Calu3 (cell line): ENCODE measurements at regions not wholly inside any gene's neighbourhood (a gene's known extent, or its start where the extent isn't known, plus 50 kb on each side); places are given as distances from the start of the nearest gene placed in this dataset.

Experiments used
- BruUV-seq: library from RNA; stranded (reverse); fragments of 400-500 nt; replicated peaks from 2 replicates; lab custom pipeline; 2021; lab: Mats Ljungman, UMichigan
- CTCF ChIA-PET: fragments of 300-600 bp; sonication (Branson Sonifier 250); formaldehyde crosslinking; loops from one replicate; lab custom pipeline; 2022; ENCODE audit warnings: antibody characterized with exemption; lab: Charles Lee
- DNase-seq: peaks from one replicate; pipeline ENCODE4 v3.0.0; 2022
- H3K27ac Mint-ChIP-seq: one replicate; pipeline ENCODE4 v1.8.0; 2022; ENCODE audit warnings: mixed read lengths; ENCODE audit not compliant: unreplicated experiment
- H3K27me3 Mint-ChIP-seq: one replicate; pipeline ENCODE4 v1.8.0; 2022; ENCODE audit warnings: mixed read lengths; ENCODE audit not compliant: unreplicated experiment
- H3K36me3 Mint-ChIP-seq: one replicate; pipeline ENCODE4 v1.8.0; 2022; ENCODE audit warnings: mild to moderate bottlenecking, moderate library complexity, mixed read lengths; ENCODE audit not compliant: insufficient read depth, unreplicated experiment
- H3K4me1 Mint-ChIP-seq: one replicate; pipeline ENCODE4 v1.8.0; 2022; ENCODE audit warnings: mild to moderate bottlenecking, low read depth, mixed read lengths; ENCODE audit not compliant: unreplicated experiment
- H3K4me3 Mint-ChIP-seq: one replicate; pipeline ENCODE4 v1.8.0; 2022; ENCODE audit warnings: mild to moderate bottlenecking, low read depth, moderate library complexity, mixed read lengths; ENCODE audit not compliant: unreplicated experiment
- H3K9me3 Mint-ChIP-seq: one replicate; pipeline ENCODE4 v1.8.0; 2022; ENCODE audit warnings: low read depth, mixed read lengths; ENCODE audit not compliant: unreplicated experiment
- CTCF ChIP-seq: fragments of 200-600 bp; IDR thresholded peaks from one replicate; pipeline ENCODE4 v1.8.0; 2022; ENCODE audit warnings: antibody characterized with exemption; ENCODE audit not compliant: unreplicated experiment
- intact Hi-C: fragments of 100-400 bp; cut with micrococcal nuclease; formaldehyde crosslinking; loops from one replicate; pipeline ENCODE4 v1.10.0; 2022; ENCODE audit not compliant: unreplicated experiment

DNA sequence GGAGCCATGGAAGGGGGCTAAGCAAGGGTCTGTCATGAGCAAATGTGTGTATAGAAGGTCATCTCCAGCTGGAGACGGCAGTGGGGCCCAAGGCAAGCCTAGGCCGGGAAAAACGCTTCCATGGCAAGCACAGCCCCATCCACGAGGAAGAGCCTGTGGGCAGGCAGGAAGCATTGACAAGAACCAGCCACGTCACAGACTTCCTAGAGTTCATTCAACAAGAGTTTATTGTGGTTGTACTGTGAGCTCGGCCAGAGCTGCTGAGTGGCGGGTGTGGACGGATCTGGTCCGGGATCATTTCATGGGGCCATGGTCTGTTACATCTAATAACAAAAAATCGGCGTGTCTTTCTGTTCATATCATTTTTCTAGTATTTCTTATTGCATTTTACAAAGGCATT is 311.7 kb downstream of the TMEM121 start:
- Mint-ChIP-seq H3K36me3 (no peaks in the 10 kb centered on the region), H3K27me3 (peaks cover 66% of the 10 kb centered on the region), H3K4me1 (no peaks in the 10 kb centered on the region), H3K4me3 (no peak overlapping the region), H3K9me3 (no peaks in the 10 kb centered on the region), H3K27ac (no peak overlapping the region)
- no peak for TF ChIP-seq CTCF
- CTCF ChIA-PET, result no interaction called here
- intact Hi-C loops, result no loop called here
- DNase-seq, result no peak
- BruUV-seq, result no TSS peak

DNA sequence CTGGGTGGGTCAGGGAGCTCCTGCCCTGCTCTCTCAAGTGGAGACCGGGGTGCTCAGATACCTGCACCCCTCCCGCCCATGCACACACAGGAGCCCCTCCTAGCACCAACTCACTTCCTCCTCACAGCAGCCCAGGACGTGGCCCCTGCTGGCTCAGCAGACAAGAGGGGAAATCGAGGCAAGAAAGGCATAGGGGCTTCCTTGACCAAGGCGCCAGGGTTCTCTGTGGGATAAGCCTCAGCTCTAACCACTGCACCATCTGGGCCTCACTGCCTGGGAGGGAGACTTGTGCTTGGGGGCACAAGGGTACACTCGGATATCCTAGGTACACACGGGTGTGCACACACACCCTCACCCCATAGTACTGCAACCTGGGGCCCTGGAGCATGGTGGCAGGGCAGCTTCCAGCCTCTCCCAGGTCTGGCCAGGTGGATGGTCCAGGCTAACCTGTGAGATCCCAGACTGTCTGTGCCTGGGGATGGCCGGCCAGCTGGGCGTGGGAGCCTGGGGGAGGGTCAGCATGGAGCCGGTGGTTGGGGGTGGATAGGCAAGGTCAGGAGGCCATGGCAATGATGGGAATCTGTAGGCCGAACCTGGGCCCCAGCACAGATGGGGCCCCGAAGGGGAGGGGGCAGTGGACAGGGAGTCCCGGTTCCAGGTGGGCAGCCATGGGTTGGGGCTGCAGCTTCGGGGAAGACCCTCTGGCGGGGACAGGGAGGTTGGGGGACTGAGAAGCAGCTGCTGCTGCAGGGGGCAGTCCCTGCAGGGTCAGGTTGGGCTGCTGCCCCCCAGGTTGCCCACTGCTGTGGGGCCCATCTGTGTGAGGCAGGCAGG is 312.4 kb downstream of the TMEM121 start:
- CTCF ChIA-PET, result no interaction called here
- intact Hi-C loops, result no loop called here
- Mint-ChIP-seq H3K4me3 (no peak overlapping the region), H3K4me1 (no peaks in the 10 kb centered on the region), H3K9me3 (no peaks in the 10 kb centered on the region), H3K36me3 (no peaks in the 10 kb centered on the region), H3K27ac (no peak overlapping the region), H3K27me3 (peaks cover 73% of the 10 kb centered on the region)
- DNase-seq, result no peak
- TF ChIP-seq CTCF, result no peak
- BruUV-seq, result no TSS peak

DNA sequence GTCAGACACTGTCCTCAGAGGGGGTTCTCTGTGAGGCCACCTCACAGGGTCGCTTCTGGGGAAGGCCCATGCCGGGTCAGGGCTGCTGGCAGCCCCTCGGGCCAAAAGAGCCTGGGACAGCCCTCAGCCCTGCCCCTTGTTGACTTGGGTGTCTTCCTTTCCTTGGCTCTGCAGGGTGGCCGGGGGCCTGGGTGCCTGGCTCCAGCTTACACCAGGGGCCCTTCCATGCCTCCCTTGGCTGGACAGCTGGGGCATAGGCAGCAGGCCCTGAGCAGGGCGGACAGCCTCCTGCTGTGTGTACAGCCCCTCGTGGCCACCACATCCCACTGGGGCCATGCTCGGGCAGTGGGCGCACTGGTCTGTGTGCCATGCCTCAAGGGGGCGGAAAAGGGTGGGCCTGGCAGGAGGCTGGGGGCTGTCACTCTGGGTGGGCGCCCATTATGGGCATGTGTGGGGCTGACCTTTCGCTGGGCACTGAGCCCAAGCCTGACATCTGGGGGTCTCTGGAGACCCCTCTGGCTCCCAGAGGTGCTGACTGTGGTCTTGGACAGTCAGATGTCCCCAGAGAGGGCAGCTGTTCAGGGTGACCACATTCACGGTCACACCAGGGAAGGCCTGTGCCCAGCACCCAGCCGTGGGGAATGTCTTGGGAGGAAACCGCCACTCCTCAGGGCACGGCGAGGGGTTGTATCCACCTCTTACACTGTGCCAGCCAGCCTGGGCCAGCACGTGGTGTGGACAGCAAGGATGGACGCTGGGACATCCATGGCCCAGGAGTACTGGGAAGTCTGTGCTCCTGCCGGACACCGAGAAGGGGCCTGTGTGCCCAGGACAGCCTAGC is 313.3 kb downstream of the TMEM121 start:
- no peak for TF ChIP-seq CTCF
- H3K4me1 Mint-ChIP-seq, result no peaks in the 10 kb centered on the region
- BruUV-seq, result no TSS peak
- no peaks in the 10 kb centered on the region for H3K9me3 Mint-ChIP-seq
- CTCF ChIA-PET, result no interaction called here
- H3K4me3 Mint-ChIP-seq, result no peak overlapping the region
- intact Hi-C loops, result no loop called here
- no peaks in the 10 kb centered on the region for H3K36me3 Mint-ChIP-seq
- no peak overlapping the region for H3K27ac Mint-ChIP-seq
- no peak for DNase-seq
- peaks cover 73% of the 10 kb centered on the region for H3K27me3 Mint-ChIP-seq

GRCh38 chr14:105840266-105841021 is 314.1 kb downstream of the TMEM121 start:
- Mint-ChIP-seq H3K36me3 (no peaks in the 10 kb centered on the region), H3K4me3 (no peak overlapping the region), H3K27ac (no peak overlapping the region), H3K27me3 (peaks cover 73% of the 10 kb centered on the region), H3K4me1 (no peaks in the 10 kb centered on the region), H3K9me3 (no peaks in the 10 kb centered on the region)
- CTCF ChIA-PET, result no interaction called here
- intact Hi-C loops, result no loop called here
- DNase-seq, result no peak
- no peak for TF ChIP-seq CTCF
- no TSS peak for BruUV-seq
